ENCODE measurements at regions not wholly inside any gene's neighbourhood (a gene's known extent, or its start where the extent isn't known, plus 50 kb on each side); places are given as distances from the start of the nearest gene placed in this dataset.
"Not testable (repeated sequence)": the region's sequence is repeated elsewhere in the genome, so short reads cannot be mapped to it uniquely, and the experiment has no call there.

- DNase-seq (ENCODE audit: extremely low read depth, low read depth): no peak
These were observed 69.4 kb downstream of the SAMD9 start for GRCh38 chr7:93048136-93048930.

- no peak for DNase-seq (ENCODE audit: extremely low read depth, low read depth)
These were observed 70.2 kb downstream of the SAMD9 start for GRCh38 chr7:93047514-93048099.

DNA sequence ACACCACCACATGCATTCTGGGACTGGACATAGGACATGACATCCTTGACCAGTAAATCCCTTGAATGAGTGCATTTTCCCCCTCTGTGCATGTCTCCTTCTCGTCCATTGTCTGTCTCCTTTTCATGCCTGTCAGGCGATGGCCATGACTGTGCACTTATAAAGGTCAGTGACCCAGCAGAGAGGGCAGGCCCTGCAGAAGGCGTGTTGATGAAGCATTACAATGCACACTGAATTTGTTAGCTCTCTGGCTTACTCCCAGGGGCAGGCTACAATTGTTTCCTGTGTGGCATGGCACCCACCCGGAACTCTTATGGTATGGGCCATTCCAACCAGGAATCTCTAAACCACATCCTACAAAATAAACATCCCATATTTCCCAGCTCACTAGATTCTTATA lies 71.1 kb downstream of the SAMD9 start:
- peak; percentile 14 for DNase-seq (ENCODE audit: extremely low read depth, low read depth)

GRCh38 chr7:93044147-93044810 lies 73.5 kb downstream of the SAMD9 start:
- no peak for DNase-seq (ENCODE audit: extremely low read depth, low read depth)

GRCh38 chr7:93043385-93043985 lies 74.3 kb downstream of the SAMD9 start:
- no peak for DNase-seq (ENCODE audit: extremely low read depth, low read depth)

DNA sequence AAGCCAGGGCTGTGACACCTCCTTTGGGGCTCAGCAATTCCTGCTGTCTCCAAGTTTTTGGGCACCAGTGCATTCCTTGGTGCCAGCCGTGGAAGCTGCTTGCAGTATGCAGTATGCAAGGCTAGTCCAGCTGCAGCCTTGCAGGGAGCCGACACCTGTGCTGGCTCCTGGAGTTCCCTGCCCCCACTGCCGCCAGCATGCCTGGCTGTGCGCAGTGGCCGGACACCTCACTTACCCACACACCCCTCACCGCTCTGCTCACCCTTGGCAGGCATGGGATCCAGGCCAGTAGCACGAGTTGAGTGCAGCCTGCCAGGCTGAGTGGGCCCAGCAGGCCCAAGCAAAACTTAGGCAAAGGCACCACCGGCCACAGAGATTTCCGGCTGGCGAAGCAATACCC lies 77.4 kb downstream of the SAMD9 start:
- DNase-seq (ENCODE audit: extremely low read depth, low read depth): no peak

- DNase-seq (ENCODE audit: extremely low read depth, low read depth): no peak
These were observed 78.0 kb downstream of the SAMD9 start for GRCh38 chr7:93039786-93040185.

- DNase-seq (ENCODE audit: extremely low read depth, low read depth): no peak
These were observed 78.5 kb downstream of the SAMD9 start for GRCh38 chr7:93039282-93039681.

GRCh38 chr7:93036807-93037206 lies 81.0 kb downstream of the SAMD9 start:
- no peak for DNase-seq (ENCODE audit: extremely low read depth, low read depth)

- no peak for DNase-seq (ENCODE audit: extremely low read depth, low read depth)
These were observed 81.6 kb downstream of the SAMD9 start for GRCh38 chr7:93036149-93036640.

GRCh38 chr7:93031795-93032194 lies 86.0 kb downstream of the SAMD9 start:
- DNase-seq (ENCODE audit: extremely low read depth, low read depth): no peak

GRCh38 chr7:93030605-93031225 lies 87.1 kb downstream of the SAMD9 start:
- no peak for DNase-seq (ENCODE audit: extremely low read depth, low read depth)

GRCh38 chr7:93029056-93029455 lies 88.7 kb downstream of the SAMD9 start:
- DNase-seq (ENCODE audit: extremely low read depth, low read depth): no peak

DNA sequence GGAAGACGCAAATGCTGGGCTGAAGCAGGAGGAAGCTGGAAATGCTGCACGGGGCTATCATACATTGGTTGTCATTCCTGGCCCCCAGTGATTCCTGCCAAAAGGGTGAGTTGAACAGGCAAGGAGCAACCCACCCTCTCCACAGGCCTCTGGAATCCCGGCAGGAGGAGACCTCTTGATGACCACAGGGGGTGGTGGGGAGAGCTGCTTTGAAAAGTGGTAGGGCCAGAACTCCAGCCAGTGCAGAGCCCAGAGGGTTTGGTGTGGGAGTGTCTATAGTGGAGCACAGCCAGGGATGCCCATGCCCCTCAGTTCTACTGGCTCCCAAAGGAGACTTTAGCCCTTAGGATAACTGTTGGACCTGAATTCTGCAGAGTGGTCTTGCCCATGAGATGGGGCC lies 89.2 kb downstream of the SAMD9 start:
- DNase-seq (ENCODE audit: extremely low read depth, low read depth): no peak

- no peak for DNase-seq (ENCODE audit: extremely low read depth, low read depth)
These were observed 90.7 kb downstream of the SAMD9 start for GRCh38 chr7:93027044-93027443.

DNA sequence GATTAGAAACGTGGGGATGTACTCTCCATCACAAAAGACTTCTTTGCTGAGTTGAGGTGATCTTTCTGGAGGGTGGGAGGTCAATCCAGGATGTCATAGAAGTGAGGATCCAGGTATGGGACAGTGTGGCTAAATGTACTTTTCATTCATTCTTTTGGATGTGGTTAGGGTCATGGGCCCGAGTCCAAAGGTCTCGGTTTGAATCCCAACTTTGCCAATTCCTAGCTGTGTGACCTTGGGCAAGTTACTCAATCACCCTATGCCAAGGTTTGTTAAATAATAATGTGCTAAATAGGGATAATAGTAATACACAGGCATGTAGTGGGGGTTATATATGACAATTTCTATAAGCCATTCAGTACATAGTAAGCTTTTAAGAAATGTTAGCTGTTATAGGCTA lies 91.4 kb downstream of the SAMD9 start:
- no peak for DNase-seq (ENCODE audit: extremely low read depth, low read depth)

GRCh38 chr7:93025389-93025788 lies 92.4 kb downstream of the SAMD9 start:
- DNase-seq (ENCODE audit: extremely low read depth, low read depth): no peak

- DNase-seq (ENCODE audit: extremely low read depth, low read depth): not testable (repeated sequence)
These were observed 94.8 kb downstream of the SAMD9 start for GRCh38 chr7:93022931-93023478.

DNA sequence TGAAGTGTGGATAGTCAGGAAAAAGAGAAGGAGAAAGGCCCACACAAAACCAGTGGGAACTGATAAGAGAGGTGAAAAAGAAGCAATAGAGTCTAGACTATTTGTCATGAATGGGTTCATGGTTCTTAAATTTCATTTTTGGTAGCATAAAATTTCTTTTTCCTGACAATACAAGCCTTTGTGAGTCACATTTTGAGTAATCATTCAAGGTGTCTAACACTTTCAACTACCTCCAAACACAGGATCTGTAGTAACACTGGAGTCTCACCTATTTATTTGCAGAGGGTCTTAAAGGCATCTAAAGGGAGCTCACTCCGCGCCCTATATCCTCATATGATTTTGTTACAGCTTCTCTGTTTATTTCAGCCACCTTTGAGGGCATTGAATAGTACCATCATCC lies 96.0 kb downstream of the SAMD9 start:
- no peak for DNase-seq (ENCODE audit: extremely low read depth, low read depth)

DNA sequence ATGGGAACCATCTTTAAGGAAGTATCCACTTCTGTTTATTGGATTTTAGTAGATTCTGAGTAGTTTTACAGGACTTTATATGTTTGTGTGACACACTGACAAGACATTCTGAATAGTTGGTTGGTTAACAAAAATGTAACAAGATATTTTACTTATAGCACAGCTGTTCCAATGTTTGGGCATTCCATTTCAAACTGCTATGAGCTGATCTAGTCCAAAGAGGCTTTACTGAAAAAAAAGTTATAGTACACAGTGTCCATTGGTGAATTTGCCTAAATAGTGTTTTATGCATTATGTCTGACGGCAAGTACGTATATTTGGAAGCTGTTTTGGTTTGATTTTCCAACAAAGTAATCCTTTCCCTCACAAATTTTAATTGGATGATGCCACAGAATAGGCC lies 99.1 kb downstream of the SAMD9 start:
- no peak for DNase-seq (ENCODE audit: extremely low read depth, low read depth)
